ENCODE measurements at regions not wholly inside any gene's neighbourhood (a gene's known extent, or its start where the extent isn't known, plus 50 kb on each side); places are given as distances from the start of the nearest gene placed in this dataset.

DNA sequence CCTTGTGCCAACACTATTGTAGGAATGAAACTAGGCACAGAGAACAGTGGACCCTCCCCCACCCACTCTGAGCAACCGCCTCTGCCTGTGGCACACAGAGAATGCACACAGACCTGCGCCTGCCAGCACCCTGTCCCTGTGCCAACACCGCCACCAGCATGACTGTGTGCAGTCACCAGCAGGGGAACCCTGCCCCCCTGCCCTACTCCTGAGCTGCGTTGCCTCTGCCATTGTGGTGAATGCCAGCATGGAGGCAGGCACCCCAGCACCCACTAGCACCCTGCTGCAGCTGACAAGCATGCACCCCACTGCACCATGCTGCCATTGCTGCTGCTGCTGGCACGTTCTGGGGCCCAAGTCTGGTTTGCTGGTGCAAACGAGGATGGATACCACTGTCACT lies 94.4 kb upstream of the PRLR start:
- TF ChIP-seq, protein P1, sequence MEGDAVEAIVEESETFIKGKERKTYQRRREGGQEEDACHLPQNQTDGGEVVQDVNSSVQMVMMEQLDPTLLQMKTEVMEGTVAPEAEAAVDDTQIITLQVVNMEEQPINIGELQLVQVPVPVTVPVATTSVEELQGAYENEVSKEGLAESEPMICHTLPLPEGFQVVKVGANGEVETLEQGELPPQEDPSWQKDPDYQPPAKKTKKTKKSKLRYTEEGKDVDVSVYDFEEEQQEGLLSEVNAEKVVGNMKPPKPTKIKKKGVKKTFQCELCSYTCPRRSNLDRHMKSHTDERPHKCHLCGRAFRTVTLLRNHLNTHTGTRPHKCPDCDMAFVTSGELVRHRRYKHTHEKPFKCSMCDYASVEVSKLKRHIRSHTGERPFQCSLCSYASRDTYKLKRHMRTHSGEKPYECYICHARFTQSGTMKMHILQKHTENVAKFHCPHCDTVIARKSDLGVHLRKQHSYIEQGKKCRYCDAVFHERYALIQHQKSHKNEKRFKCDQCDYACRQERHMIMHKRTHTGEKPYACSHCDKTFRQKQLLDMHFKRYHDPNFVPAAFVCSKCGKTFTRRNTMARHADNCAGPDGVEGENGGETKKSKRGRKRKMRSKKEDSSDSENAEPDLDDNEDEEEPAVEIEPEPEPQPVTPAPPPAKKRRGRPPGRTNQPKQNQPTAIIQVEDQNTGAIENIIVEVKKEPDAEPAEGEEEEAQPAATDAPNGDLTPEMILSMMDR (IDR thresholded peaks at IDR 0.05) = no peak
- TF ChIP-seq POLR2A (IDR thresholded peaks at IDR 0.05) = no peak
